ENCODE measurements at regions not wholly inside any gene's neighbourhood (a gene's known extent, or its start where the extent isn't known, plus 50 kb on each side); places are given as distances from the start of the nearest gene placed in this dataset.

DNA sequence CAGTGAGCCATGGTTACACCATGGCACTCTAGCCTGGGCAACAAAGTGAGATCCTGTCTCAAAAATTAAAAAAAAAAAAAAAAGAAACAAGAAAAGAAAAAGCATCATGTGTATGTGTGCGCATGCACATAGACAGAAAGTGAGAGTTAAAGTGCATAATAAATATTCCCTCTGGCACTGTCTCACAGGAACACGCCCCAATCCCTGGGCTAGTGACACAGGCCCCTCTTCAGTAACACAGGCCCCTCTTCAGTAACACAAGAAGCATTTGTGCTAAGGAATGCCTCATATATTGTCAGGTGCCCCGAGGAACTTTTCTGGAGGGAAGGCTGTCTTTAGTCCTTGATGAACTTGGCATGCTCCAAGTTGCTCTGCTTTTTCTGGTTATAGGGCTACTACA lies 57.5 kb downstream of the RPL27A start:
- no peak for DNase-seq (ENCODE audit: low read depth)

DNA sequence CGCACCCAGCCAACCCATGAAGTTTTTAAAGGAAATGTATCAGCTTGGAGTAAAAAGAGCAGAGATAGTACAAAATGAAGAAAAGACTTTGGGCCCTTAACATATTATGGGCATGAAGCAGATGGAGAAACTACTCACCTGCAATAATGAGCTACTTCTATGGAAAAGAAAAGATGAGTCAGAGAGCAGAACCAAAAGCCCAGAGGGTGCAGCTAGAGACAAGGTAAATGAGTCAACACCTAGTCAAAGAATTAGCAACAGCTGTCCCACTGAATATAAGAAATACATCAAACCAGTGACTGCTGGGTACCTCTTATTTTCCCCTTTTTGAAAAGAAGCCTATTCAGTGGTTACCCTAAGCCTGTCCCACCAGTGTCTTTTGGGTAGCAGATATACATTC lies 61.8 kb downstream of the RPL27A start:
- no peak for DNase-seq (ENCODE audit: low read depth)

DNA sequence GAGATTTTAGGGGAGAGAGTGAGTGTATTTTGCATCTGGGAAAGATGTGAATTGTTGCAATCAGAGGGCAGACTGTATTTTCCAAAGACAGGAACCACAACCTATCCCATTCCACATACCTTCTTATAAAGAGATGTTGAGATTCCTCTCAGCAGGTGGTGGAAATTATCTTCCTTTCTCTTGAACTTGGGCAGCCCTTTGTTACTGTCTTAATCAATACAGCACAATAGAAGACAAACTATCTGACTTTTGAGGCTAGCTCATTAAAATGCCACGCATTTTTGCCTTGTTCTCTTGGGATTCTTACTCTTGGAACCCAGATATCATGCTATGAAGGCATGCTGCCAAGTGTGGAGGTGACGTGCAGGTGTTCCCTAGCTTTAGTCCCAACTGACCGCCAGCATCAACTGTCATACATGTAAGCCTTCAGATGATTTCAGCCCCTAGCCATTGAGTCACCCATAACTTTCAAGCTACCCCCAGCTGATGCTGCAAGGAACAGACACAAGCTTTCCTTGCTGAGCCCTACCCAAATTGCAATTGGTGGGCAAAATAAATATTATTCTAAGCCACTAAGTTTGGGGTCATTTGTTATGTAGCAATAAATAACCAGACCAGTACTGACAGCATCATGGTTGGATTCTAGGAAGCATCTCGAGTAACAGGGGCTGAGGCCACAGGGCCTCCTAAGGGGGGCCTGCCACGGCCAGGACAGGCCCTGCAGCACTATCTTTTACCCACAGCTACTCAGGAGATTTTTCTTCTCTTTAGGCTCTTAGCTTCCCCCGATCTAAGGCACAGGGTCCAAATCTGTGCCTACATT lies 63.0 kb downstream of the RPL27A start:
- no peak for DNase-seq (ENCODE audit: low read depth)

DNA sequence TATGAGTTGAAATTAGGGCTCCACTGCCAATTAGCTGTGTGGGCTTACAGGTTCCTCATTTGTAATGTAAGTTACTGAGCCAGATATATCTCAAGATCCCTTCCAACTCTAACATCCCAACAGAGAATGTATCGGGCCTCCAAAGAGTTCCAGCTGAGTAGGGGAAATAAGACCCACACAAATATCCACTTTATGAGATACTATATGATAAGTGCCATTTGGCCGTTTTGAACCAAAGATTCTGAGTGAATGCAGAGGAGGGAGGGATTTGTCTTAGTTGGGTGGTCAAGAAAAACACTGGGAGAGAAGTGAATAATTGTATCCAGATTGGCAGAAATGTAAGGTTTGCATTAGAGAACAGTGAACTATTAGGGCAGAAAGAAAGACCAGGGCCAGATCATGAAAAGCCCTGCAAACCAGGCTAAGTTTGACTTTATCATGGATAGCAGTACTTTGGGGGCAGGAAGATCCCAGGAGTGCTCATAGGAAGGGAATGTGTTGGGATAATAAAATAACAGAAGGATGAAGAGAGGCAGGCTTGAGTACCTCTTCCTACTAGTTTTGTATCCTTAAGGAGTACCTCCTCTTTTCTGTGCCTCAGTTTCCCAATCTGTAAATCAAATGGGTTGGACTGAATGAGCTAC lies 63.9 kb downstream of the RPL27A start:
- DNase-seq (ENCODE audit: low read depth), result no peak

DNA sequence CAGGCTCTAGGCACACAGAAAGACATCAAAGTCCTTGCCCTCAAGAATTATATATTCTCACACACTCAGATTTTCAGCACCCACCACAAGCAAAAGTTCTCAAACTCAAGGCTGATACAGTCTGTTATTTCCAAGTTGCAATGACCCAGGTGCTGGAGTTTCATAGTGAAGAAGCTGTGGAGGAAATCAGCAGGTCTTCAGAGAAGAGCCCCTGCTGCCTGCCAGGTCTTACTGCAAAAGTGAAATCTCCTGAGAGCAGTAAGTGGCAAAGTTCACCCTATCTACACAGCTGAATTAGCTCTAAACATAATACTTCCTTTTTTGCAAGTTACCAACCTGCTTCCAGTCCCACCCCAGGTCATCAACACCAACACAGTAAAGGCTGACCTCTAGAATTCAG lies 64.6 kb downstream of the RPL27A start:
- no peak for DNase-seq (ENCODE audit: low read depth)

DNA sequence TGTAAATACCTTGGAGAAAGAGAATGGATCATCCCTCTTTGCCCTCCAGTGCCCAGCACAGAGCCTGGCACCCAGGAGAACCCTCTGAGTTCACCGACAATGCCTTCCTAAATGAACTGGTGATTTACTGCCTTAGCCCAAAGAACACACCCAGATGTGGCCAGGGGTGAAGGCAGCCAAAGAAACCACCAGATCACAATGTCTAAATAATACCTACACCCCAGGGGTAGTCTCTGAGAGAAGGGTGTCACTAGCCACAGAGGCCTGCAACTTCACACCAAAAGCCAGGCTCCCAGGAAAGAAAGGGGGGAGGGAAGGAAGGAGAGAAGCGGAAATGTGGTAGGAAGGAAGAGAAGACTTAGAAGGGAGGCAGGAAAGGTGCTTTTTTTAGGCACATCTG lies 65.7 kb downstream of the RPL27A start:
- no peak for DNase-seq (ENCODE audit: low read depth)

DNA sequence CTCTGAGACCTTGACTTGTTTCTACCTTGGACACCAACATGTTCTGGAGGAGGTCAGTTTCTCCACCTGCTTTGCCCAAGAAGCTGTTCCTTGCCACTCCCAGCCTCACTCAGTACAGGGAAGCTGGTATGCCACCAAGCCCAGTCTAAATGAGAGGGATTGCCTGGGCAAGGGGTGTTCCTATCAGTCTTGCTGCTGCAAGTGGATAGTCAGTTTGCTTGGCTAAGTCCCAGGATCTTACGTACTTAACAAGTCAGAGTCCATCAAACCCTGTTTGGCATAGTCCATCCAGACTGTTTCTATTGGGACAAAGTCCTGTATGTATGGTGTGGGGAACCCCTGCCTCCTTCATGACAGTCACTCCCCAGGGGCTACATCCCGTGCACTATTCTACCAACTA lies 66.6 kb downstream of the RPL27A start:
- no peak for DNase-seq (ENCODE audit: low read depth)

DNA sequence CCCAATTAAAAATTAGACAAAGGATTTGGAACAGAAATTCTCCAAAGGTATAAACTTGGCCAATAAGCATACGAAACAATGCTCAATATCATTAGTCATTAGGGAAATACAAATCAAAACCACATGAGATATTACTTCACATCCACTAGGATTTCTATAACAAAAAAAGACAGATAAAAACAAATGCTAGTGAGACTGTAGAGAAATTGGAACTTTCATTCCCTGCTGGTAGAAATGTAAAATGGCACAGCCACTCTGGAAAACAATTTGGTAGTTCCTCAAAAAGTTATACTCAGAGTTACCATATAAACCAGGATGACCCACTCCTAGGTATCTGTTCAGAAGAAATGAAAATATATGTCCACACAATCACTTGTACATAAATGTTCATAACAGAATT lies 71.6 kb downstream of the RPL27A start:
- DNase-seq (ENCODE audit: low read depth), result no peak

DNA sequence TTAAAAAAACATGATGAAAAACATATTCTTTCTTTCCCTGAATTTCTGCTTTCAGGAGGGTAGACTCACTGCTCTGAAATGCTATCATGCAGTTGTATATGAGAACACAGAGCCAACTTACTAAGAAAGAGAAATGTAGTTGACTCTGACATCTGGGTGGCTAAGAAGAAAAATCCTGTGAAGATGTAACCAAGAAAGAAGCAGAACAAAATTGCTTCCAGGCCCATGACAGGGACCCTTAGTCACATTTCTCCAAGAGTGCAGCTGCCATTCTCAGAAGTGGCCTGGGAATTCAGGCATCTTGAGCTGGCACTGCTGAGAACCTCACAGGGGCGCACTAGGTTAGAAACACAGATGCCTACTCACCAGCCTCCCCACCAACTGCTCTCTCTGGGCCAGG lies 73.6 kb downstream of the RPL27A start:
- no peak for DNase-seq (ENCODE audit: low read depth)

DNA sequence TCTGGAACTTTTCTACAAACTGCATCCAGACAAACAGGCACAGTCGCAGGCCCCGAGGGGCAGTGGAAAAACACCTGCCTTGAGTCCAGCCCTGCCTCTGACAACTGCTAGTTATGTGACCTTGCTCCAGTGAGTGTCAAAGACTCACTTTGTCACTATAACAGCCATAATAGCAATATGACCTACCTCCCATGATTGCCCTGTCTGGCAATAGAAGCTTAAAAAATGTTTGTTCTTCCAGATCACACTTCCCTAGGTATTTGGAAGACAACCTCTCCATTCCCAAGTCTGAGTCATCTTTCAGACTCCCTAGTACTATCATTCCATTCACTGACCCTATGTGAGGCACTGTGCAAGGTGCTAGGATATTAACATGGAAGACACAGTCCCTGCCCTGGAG lies 74.5 kb downstream of the RPL27A start:
- no peak for DNase-seq (ENCODE audit: low read depth)

DNA sequence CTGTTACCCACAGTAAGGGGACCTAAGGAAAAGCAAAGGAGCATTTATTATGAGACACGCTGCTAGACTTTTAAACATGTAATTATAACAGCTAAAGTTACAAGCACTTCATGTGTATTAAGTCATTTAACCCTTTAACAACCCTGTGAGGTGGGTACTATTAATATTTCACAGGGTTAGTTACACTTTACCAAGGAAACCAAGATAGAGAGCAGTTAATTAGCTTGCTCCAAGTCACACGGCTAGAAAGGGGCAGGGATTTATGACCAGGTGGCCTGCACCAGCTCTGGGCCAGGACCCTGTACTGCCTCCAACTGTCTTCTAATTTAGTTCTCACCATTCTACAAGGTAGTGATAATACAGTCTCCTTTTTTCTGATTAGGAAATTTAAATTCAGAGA lies 74.9 kb downstream of the RPL27A start:
- DNase-seq (ENCODE audit: low read depth), result no peak

DNA sequence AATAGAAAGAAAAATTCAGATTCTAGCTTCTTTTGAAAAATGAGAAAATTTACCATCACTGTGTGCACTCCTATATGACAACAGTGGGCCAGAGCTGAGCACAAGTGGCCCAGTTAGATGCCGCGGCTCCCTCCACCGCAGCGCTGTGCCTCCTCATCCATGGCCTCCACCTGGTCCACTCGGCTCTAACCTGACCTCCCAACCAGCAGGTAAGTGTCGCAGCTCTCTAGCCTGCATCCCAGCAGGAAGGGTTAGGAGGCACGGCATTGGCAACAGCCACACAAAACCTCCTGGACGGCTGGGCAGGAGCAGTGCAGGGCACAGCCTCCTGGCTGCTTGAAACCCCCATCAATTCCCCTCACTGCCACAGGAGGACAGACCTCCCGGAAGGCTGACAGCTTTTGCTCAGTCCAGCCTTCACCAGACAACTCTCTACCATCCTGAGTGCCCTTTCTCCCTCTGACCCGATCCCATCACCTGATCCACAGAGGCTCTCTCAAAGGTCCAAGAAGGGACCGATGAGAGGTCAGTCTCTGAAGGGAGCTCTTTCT lies 76.1 kb downstream of the RPL27A start:
- DNase-seq (ENCODE audit: low read depth), result no peak

DNA sequence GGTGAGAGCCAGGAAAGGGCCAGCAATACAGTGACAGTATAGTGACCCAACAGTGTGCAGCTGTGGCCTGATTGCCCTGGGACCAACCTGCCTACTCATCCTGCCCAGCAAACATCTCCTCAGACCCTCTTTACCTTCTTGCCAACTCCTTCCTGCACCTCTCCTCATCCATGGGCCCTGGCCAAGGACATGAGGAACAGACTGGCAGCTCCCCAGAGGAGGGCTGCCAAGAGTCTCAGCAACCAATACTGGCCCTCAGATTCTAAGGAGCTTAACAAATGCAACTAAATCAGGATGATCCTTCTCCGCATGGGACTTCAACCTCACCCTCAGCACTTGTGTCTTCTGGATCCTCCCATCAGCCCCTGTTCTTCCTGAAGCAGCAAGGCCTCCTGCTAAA lies 77.0 kb downstream of the RPL27A start:
- no peak for DNase-seq (ENCODE audit: low read depth)

DNA sequence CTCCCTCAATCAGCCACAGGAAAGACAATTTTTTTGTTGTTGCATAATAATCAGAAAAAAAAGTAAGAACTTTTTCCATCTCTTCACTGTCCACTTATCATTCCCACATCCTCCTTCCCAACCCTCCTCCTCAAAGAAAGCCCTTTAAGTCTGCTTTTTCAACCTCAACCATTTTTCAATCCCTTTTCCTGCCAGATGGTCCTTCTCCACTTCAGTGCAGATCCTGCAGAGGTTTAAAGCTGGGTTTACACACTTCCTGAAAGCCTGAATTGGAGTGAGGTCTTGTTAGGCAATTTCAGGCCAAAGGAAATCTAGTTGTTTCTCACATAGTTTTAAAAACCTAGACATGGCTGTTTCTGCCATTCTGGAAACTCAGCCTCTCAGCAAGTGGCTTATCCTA lies 78.3 kb downstream of the RPL27A start:
- DNase-seq (ENCODE audit: low read depth), result no peak

DNA sequence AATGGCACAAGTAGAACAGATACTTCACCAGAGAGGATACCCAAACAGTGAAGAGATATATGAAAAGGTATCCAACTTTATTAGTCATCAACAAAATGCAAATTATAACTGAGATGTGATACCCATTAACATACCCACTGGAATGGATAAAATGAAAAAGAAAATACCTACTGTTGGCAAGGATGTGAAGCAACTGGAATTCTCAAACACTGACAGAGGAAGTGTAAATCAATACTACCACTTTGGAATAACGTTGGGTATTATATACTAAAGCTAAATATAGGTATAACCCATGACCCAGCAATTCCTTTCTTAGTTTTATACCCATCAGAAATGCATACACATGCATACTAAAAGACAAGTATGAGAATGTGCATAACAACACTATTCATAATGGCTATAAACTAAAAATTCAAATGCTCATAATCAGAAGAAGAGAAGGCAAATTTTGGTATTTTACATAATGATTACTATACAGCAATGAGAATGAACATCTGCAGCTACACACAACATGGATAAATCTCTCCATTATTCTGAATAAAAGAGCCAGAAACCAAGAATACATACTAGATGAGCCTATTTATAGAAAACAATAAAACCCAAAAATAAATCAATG lies 80.6 kb downstream of the RPL27A start:
- DNase-seq (ENCODE audit: low read depth), result no peak

DNA sequence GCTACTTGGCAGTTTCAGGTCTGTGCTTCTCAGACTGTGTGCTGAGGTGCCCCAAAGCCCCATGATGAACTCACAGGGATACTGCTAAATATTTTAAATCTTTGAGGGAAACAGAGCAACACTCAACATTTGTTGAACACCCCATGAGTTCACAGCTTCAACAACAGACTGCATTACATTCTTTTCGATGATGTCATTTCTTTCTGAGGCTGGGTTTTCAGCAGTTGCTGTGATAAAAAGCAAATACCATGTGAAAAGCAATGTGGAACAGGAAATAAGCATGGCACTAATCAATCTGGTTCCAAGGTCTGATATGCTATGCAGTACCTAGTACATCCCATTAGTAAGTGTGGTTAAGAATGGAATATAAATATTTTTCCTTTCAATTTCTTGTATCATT lies 82.7 kb downstream of the RPL27A start:
- no peak for DNase-seq (ENCODE audit: low read depth)

DNA sequence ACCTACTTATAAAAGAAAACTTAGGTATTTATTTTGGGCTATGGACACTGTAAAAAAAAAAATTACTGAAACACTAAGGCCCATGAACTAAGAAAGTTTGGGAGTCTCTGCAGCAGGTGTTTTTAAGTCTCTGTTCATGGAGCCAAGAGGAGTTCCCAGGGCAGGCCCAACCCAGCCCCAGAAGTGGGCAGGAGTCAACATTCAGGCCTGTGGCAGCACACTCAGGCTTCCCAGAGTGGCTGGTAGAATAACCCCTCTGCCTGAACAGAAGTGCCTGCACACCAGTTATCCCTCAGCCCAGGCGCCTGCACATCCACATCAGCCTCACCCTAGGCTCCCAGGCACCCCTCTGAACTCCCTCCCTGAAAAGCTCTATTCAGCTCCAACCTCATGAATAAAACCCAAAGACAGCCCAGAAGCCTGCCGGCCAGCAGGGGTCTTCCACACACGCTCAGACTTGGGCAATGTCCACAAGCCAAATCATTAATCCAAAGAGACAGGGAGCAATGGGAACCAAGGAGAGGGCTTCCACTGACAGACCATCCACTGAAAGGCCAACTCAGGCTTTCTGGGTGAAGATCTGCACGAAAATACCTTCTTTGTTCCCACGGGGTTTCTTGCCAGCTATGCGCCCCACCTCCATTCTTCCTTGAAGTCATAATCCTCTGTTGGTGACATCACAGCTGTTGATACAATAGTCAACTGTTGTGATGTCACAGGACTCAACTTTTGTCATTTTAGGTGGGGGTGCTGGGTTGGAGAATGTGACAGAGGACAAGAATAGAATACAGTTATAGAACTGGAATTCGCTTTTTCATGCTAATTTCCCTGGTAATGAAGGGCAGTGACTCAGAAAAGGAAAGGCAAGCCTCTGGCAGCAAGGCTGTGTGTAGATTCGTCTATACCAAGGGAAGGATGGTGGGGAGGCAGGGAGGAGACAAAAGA lies 83.7 kb downstream of the RPL27A start:
- DNase-seq (ENCODE audit: low read depth), result no peak

DNA sequence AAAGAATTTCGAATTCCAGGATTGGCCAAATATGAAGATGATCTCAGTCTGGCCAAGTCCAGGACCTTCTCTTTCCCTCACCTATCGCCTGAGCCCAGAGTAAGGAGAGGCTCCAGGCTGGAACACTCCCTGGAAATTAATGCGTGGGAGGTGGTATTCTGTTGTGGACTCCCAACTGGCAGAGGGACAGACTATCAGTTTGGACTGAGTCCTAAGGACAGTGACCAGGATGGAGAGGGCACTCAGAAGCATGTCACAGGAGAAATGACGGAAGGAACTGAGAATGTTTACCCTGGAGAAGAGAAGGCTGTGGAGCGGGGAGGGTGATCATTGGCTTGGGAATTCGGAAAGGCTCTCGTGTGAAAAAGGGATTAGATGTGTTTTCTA lies 84.4 kb downstream of the RPL27A start:
- no peak for DNase-seq (ENCODE audit: low read depth)

DNA sequence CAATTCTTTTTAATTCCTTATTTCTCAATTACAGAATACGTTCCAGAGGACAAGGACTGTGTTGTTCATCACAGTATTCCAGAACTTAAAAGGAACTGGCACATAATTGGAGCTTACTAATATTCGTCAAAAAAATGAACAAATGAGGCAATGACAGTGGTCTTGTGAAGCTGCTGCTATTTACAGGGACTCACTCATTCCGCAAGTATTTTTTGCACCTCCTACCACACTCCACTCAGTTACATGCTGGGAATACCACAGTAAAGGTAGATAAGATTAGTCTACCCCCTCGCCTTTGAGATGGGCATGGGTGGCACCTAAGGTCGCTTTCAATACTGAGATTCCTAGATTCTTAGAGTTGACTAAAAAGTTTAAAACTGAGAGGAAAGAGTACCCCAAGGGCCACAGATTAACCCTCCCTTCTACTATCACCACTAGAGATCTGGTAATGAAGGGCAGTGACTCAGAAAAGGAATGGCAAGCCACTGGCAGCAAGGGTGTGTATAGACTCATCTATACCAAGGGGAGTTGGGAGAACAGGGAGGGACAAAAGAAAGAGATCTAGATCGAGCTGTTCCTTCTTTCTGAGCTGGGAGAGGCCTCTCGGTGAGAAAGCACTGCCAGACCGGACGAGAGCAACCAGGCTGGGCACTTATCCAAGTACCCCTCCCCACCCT lies 85.0 kb downstream of the RPL27A start:
- no peak for DNase-seq (ENCODE audit: low read depth)

DNA sequence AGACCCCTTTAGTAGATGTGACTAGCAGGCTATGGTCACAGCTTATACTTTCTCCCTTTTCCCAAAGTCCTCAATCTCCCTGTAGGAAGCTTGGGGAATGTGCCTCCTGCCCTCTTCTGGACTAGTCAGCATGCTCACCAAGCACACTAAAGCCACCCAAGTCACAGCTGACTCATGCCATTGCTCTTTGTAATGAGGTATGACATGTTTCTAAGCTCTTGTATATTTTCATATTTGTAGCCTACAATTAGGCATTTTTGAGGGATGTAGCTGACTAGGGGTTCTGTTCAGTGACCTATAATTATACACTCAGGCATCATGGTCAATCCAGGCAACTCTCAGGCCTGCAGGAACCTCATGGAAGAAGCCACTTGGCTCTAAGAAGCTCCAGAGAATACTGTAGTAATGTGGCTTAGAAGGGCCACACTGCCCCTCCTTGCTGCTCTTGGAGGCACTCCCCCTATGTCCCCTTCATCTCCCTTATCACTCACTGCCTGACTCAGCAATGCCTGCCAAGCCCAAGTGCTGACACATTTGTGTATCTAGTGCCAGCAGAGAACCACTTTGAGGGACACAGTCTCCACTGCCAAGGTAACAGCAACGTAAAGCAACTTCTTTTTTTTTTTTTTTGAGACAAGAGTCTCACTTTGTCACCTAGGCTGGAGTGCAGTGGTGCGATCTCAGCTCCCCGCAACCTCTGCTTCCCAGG lies 86.2 kb downstream of the RPL27A start:
- no peak for DNase-seq (ENCODE audit: low read depth)

Data from activated T-cell treated with anti-CD3 and anti-CD28 coated beads for 1 hour (primary cell).